UCSD-AML1 (cell line): ENCODE measurements at regions not wholly inside any gene's neighbourhood (a gene's known extent, or its start where the extent isn't known, plus 50 kb on each side); places are given as distances from the start of the nearest gene placed in this dataset.
"Not testable (repeated sequence)": the region's sequence is repeated elsewhere in the genome, so short reads cannot be mapped to it uniquely, and the experiment has no call there.

Experiments
- DNase-seq: peaks from one replicate; lab custom pipeline; 2025; ENCODE audit not compliant: unreplicated experiment; lab: John Stamatoyannopoulos, UW

GRCh38 chr18:71115261-71115660 lies 826.4 kb downstream of the SOCS6 start:
- no peak for DNase-seq

GRCh38 chr18:71114550-71115210 lies 825.8 kb downstream of the SOCS6 start:
- DNase-seq, result no peak

- DNase-seq, result no peak
These were observed 818.4 kb downstream of the SOCS6 start for GRCh38 chr18:71107244-71107643.

- DNase-seq, result no peak
These were observed 817.9 kb downstream of the SOCS6 start for GRCh38 chr18:71106701-71107100.

GRCh38 chr18:71105994-71106546 lies 817.2 kb downstream of the SOCS6 start:
- DNase-seq, result no peak

- DNase-seq, result no peak
These were observed 816.4 kb downstream of the SOCS6 start for GRCh38 chr18:71105078-71105819.

GRCh38 chr18:71079606-71080005 lies 790.8 kb downstream of the SOCS6 start:
- DNase-seq, result no peak

- DNase-seq, result no peak
These were observed 788.6 kb downstream of the SOCS6 start for GRCh38 chr18:71077451-71077850.

- DNase-seq, result no peak
These were observed 786.3 kb downstream of the SOCS6 start for GRCh38 chr18:71075147-71075546.

- DNase-seq, result no peak
These were observed 779.5 kb downstream of the SOCS6 start for GRCh38 chr18:71068338-71068737.

- no peak for DNase-seq
These were observed 761.0 kb downstream of the SOCS6 start for GRCh38 chr18:71049893-71050292.

- DNase-seq, result no peak
These were observed 759.0 kb downstream of the SOCS6 start for GRCh38 chr18:71047882-71048281.

- DNase-seq, result no peak
These were observed 756.7 kb downstream of the SOCS6 start for GRCh38 chr18:71045331-71046065.

GRCh38 chr18:71040161-71040560 lies 751.3 kb downstream of the SOCS6 start:
- DNase-seq, result no peak

GRCh38 chr18:71038196-71038595 lies 749.4 kb downstream of the SOCS6 start:
- no peak for DNase-seq

GRCh38 chr18:71036783-71037182 lies 747.9 kb downstream of the SOCS6 start:
- DNase-seq, result no peak

- not testable (repeated sequence) for DNase-seq
These were observed 742.7 kb downstream of the SOCS6 start for GRCh38 chr18:71031296-71032191.

- not testable (repeated sequence) for DNase-seq
These were observed 741.2 kb downstream of the SOCS6 start for GRCh38 chr18:71030085-71030484.

GRCh38 chr18:71028285-71028762 lies 739.5 kb downstream of the SOCS6 start:
- no peak for DNase-seq

GRCh38 chr18:71027531-71027930 lies 738.7 kb downstream of the SOCS6 start:
- no peak for DNase-seq
